ENCODE measurements at regions not wholly inside any gene's neighbourhood (a gene's known extent, or its start where the extent isn't known, plus 50 kb on each side); places are given as distances from the start of the nearest gene placed in this dataset.
A peak's percentile ranks its signal among the peaks of the same experiment; 100 is the strongest.

- DNase-seq (ENCODE audit: low read depth, low spot score), result no peak
- TF ChIP-seq CTCF (IDR thresholded peaks at IDR 0.05; ENCODE audit: low read depth, low read length), result no peak
- in situ Hi-C loops (cut with HindIII; ENCODE audit: low sequenced_read_pairs), result no loop called here
- H3K4me3 ChIP-seq (ENCODE audit: low read depth, low read length), result no peak overlapping the region
These were observed 182.3 kb upstream of the PWP1 start for GRCh38 chr12:107503129-107503855.

GRCh38 chr12:107503887-107504885 is 181.4 kb upstream of the PWP1 start:
- H3K4me3 ChIP-seq (ENCODE audit: low read depth, low read length), result no peak overlapping the region
- in situ Hi-C loops (cut with HindIII; ENCODE audit: low sequenced_read_pairs), result no loop called here
- TF ChIP-seq CTCF (IDR thresholded peaks at IDR 0.05; ENCODE audit: low read depth, low read length), result no peak
- DNase-seq (ENCODE audit: low read depth, low spot score), result no peak

GRCh38 chr12:107509421-107509820 is 176.2 kb upstream of the PWP1 start:
- in situ Hi-C loops (cut with HindIII; ENCODE audit: low sequenced_read_pairs), result no loop called here
- no peak overlapping the region for H3K4me3 ChIP-seq (ENCODE audit: low read depth, low read length)
- TF ChIP-seq CTCF (IDR thresholded peaks at IDR 0.05; ENCODE audit: low read depth, low read length), result no peak
- DNase-seq (ENCODE audit: low read depth, low spot score), result no peak

- in situ Hi-C loops (cut with HindIII; ENCODE audit: low sequenced_read_pairs), result no loop called here
These were observed 175.4 kb upstream of the PWP1 start for GRCh38 chr12:107510211-107510610.

GRCh38 chr12:107511292-107511691 is 174.3 kb upstream of the PWP1 start:
- H3K4me3 ChIP-seq (ENCODE audit: low read depth, low read length), result no peak overlapping the region
- in situ Hi-C loops (cut with HindIII; ENCODE audit: low sequenced_read_pairs), result no loop called here
- TF ChIP-seq CTCF (IDR thresholded peaks at IDR 0.05; ENCODE audit: low read depth, low read length), result no peak
- peak; percentile 69 for DNase-seq (ENCODE audit: low read depth, low spot score)

More at GRCh38 chr12:107510211-107510610, 175.4 kb upstream of the PWP1 start:
- no peak for DNase-seq (ENCODE audit: low read depth, low spot score)
- no peak for TF ChIP-seq CTCF (IDR thresholded peaks at IDR 0.05; ENCODE audit: low read depth, low read length)
- no peak overlapping the region for H3K4me3 ChIP-seq (ENCODE audit: low read depth, low read length)

- no peak for TF ChIP-seq CTCF (IDR thresholded peaks at IDR 0.05; ENCODE audit: low read depth, low read length)
- in situ Hi-C loops (cut with HindIII; ENCODE audit: low sequenced_read_pairs), result no loop called here
- no peak for DNase-seq (ENCODE audit: low read depth, low spot score)
- H3K4me3 ChIP-seq (ENCODE audit: low read depth, low read length), result no peak overlapping the region
These were observed 173.2 kb upstream of the PWP1 start for GRCh38 chr12:107512391-107512790.

All from astrocyte of the spinal cord (primary cell).